GM20000 (cell line): ENCODE measurements at regions not wholly inside any gene's neighbourhood (a gene's known extent, or its start where the extent isn't known, plus 50 kb on each side); places are given as distances from the start of the nearest gene placed in this dataset.
"Not testable (repeated sequence)": the region's sequence is repeated elsewhere in the genome, so short reads cannot be mapped to it uniquely, and the experiment has no call there.

Experiments used
- DNase-seq: peaks from one replicate; pipeline ENCODE4 v3.0.0; 2012; ENCODE audit warnings: low spot score
- TF ChIP-seq, protein P1 (sequence below): IDR thresholded peaks from 2 replicates; pipeline ENCODE4 v1.5.1; 2012; ENCODE audit warnings: mild to moderate bottlenecking, control low read depth; ENCODE audit errors: extremely low read depth, missing control alignments

- DNase-seq = no peak
- TF ChIP-seq, protein P1, sequence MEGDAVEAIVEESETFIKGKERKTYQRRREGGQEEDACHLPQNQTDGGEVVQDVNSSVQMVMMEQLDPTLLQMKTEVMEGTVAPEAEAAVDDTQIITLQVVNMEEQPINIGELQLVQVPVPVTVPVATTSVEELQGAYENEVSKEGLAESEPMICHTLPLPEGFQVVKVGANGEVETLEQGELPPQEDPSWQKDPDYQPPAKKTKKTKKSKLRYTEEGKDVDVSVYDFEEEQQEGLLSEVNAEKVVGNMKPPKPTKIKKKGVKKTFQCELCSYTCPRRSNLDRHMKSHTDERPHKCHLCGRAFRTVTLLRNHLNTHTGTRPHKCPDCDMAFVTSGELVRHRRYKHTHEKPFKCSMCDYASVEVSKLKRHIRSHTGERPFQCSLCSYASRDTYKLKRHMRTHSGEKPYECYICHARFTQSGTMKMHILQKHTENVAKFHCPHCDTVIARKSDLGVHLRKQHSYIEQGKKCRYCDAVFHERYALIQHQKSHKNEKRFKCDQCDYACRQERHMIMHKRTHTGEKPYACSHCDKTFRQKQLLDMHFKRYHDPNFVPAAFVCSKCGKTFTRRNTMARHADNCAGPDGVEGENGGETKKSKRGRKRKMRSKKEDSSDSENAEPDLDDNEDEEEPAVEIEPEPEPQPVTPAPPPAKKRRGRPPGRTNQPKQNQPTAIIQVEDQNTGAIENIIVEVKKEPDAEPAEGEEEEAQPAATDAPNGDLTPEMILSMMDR = no peak
These were observed 174.3 kb downstream of the CPS1 start for GRCh38 chr2:210730672-210731071.

DNA sequence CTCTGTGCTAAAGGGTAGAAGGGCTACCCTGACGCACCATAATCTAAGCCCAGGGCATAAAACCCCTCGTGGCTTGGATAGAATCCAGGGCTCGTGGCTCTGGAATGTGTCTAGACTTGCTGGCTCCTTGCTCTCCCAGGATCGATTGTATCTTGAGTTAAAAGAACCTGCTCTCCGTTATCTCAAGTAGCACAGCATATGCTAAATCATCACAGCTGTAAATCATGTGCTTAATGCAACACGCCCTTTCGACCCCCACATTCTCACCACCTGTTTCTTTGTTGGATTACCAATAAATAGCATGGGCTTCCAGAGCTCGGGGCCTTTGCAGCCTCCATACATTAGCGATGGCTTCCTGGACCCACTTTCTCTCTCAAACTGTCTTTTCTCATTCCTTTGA is 190.4 kb downstream of the CPS1 start:
- not testable (repeated sequence) for DNase-seq

GRCh38 chr2:210752532-210752931 is 196.1 kb downstream of the CPS1 start:
- TF ChIP-seq, protein P1 = no peak
- DNase-seq = no peak

GRCh38 chr2:210753386-210753785 is 197.0 kb downstream of the CPS1 start:
- TF ChIP-seq, protein P1 = no peak
- no peak for DNase-seq

DNA sequence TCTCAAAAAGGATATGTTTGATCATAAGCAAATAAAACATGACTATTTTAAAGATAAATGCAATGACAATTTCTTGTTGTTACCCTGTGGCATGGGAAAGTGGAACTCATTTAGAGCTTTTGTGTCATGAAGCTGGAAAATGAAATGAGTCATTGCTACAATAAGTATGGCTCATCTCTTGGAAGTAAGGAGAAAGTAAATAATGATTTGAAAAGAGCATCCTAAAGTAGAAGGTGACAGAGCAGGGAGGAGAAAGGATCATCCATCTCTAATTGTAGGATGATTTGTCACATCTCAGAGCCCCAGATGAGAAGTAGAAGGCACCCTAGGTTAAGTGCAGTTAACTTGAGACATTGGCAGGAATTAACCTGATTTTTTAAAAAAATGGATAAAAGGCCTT is 200.5 kb downstream of the CPS1 start:
- TF ChIP-seq, protein P1 = no peak

GRCh38 chr2:210762604-210763588 is 206.5 kb downstream of the CPS1 start:
- no peak for DNase-seq
- TF ChIP-seq, protein P1 = no peak

More for the DNA sequence above, 200.5 kb downstream of the CPS1 start:
- DNase-seq = no peak

GRCh38 chr2:210768329-210768910 is 212.0 kb downstream of the CPS1 start:
- TF ChIP-seq, protein P1 = no peak
- no peak for DNase-seq
